ENCODE measurements at regions not wholly inside any gene's neighbourhood (a gene's known extent, or its start where the extent isn't known, plus 50 kb on each side); places are given as distances from the start of the nearest gene placed in this dataset.

GRCh38 chr3:150223558-150223957 lies 184.5 kb upstream of the TSC22D2 start:
- TF ChIP-seq CTCF (conservative IDR thresholded peaks at IDR 0.05; ENCODE audit: low read depth, low read length), result no peak
- no peak for TF ChIP-seq EZH2 (IDR thresholded peaks at IDR 0.05; ENCODE audit: low read length, unreplicated experiment)
